K562 (cell line): ENCODE measurements at regions not wholly inside any gene's neighbourhood (a gene's known extent, or its start where the extent isn't known, plus 50 kb on each side); places are given as distances from the start of the nearest gene placed in this dataset.

Experiments used
- ATAC-seq: fragments of 200-7000 bp; cut with Tn5 transposase; 3 replicates; pipeline ENCODE4 v1.9.1; 2020; ENCODE audit warnings: moderate library complexity
- BruUV-seq: library from RNA; stranded (reverse); fragments of 400-500 nt; replicated peaks from 2 replicates; lab custom pipeline; 2021; lab: Mats Ljungman, UMichigan
- CTCF ChIA-PET: fragments of 300-600 bp; formaldehyde crosslinking; extraction: SDS; loops from one replicate; lab custom pipeline; 2021; ENCODE audit warnings: low intra/inter-chr PET ratio; lab: Yijun Ruan, JAX
- POLR2A ChIA-PET: fragments of 300-600, 350-650 bp; sonication (Branson Sonifier 250); formaldehyde crosslinking; extraction: SDS; loops from one replicate; lab custom pipeline; 2021; ENCODE audit warnings: antibody characterized with exemption, inconsistent platforms; lab: Yijun Ruan, JAX
- DNase-seq, 4 experiments: peaks; one replicate each; pipeline versions ENCODE4 v3.0.0 to v3.0.0-alpha.2; 2011 to 2018; ENCODE audit warnings: low spot score in 3 of 4, mixed read lengths in 3 of 4; ENCODE audit errors: extremely low read depth in 1 of 4
- FAIRE-seq: peaks from 2 replicates; lab custom pipeline; 2011; peaks lifted over from hg19 to GRCh38; lab: Jason Lieb, UNC
- H2AFZ ChIP-seq: 2 replicates; pipeline ENCODE4 v1.6.0; 2011; ENCODE audit warnings: low read depth, low read length, control low read depth, inconsistent platforms
- H3K27ac ChIP-seq: fragments of 200-600 bp; 3 replicates; pipeline ENCODE4 v1.8.0; 2011; ENCODE audit warnings: low read depth, mild to moderate bottlenecking, control low read depth, inconsistent platforms, low read length, moderate library complexity, mixed read lengths; ENCODE audit errors: extremely low read depth
- H3K27me3 ChIP-seq, 2 experiments: fragments of 300-600 bp in 1 of 2; 2 replicates in 1 of 2; 3 replicates in 1 of 2; pipeline versions ENCODE4 v1.6.0 to v1.8.0; 2011; ENCODE audit warnings: inconsistent platforms in 2 of 2, low read length in 2 of 2, mild to moderate bottlenecking in 1 of 2, mixed read lengths in 1 of 2, moderate library complexity in 1 of 2; ENCODE audit not compliant: control insufficient read depth in 2 of 2, insufficient read depth in 2 of 2
- H3K36me3 ChIP-seq: fragments of 300-600 bp; 3 replicates; pipeline ENCODE4 v1.8.0; 2011; ENCODE audit warnings: mild to moderate bottlenecking, low read length, inconsistent platforms; ENCODE audit not compliant: control insufficient read depth, insufficient read depth
- H3K4me1 ChIP-seq, 2 experiments: fragments of 200-600 bp in 1 of 2; replicated peaks in 1 of 2; 2 replicates in 1 of 2; 3 replicates in 1 of 2; pipeline versions ENCODE4 v1.5.1 to v1.8.0; 2011; ENCODE audit warnings: inconsistent platforms in 2 of 2, low read length in 2 of 2, mild to moderate bottlenecking in 1 of 2, mixed read lengths in 1 of 2, moderate library complexity in 1 of 2; ENCODE audit not compliant: control insufficient read depth in 2 of 2, insufficient read depth in 2 of 2
- H3K4me2 ChIP-seq: 2 replicates; pipeline ENCODE4 v1.6.1; 2011; ENCODE audit warnings: low read length, control low read depth, inconsistent platforms, mixed read lengths; ENCODE audit not compliant: insufficient read depth
- H3K4me3 ChIP-seq: fragments of 200-600 bp; sonication (generic), shearing (Covaris generic); 2 replicates; pipeline ENCODE4 v1.5.1; 2016; ENCODE audit warnings: control low read depth, inconsistent platforms
- H3K79me2 ChIP-seq: fragments of 200-600 bp; 3 replicates; pipeline ENCODE4 v1.8.0; 2011; ENCODE audit warnings: low read length, inconsistent platforms; ENCODE audit not compliant: control insufficient read depth, insufficient read depth
- H3K9ac ChIP-seq, 2 experiments: 2 replicates each; pipeline versions ENCODE4 v1.6.0 to v1.6.1; 2011; ENCODE audit warnings: low read depth in 2 of 2, low read length in 2 of 2, control low read depth in 1 of 2, inconsistent platforms in 1 of 2, mild to moderate bottlenecking in 1 of 2, mixed read lengths in 1 of 2; ENCODE audit not compliant: insufficient read depth in 1 of 2
- H3K9me1 ChIP-seq: one replicate; pipeline ENCODE4 v1.6.0; 2011; ENCODE audit warnings: inconsistent platforms, mild to moderate bottlenecking, low read length, moderate library complexity; ENCODE audit not compliant: control insufficient read depth, insufficient read depth
- H3K9me3 ChIP-seq: replicated peaks from 2 replicates; pipeline ENCODE4 v1.5.1; 2011; ENCODE audit warnings: low read depth, low read length, inconsistent platforms; ENCODE audit not compliant: control insufficient read depth, insufficient read depth
- H4K20me1 ChIP-seq: replicated peaks from 2 replicates; pipeline ENCODE4 v1.6.1; 2011; ENCODE audit warnings: low read length, inconsistent platforms, mixed read lengths; ENCODE audit not compliant: control insufficient read depth, insufficient read depth
- CREB1 ChIP-seq, 2 experiments: sonication (generic) in 1 of 2; formaldehyde crosslinking in 1 of 2; IDR thresholded peaks; 2 replicates each; pipeline versions ENCODE4 v1.6.1 to v1.8.0; 2012 to 2022; ENCODE audit warnings: inconsistent platforms in 1 of 2, mild to moderate bottlenecking in 1 of 2, missing genetic modification reagents in 1 of 2, moderate library complexity in 1 of 2
- IFI16 ChIP-seq: fragments of 250-450 bp; sonication (Bioruptor Pico); IDR thresholded peaks from 2 replicates; pipeline ENCODE4 v2.1.2; 2022; ENCODE audit warnings: mild to moderate bottlenecking, inconsistent platforms
- MCM5 ChIP-seq: fragments of 450-650 bp; IDR thresholded peaks from 2 replicates; pipeline ENCODE4 v1.6.1; 2016; ENCODE audit warnings: low read depth
- NCOA1 ChIP-seq: fragments of 450-650 bp; IDR thresholded peaks from 2 replicates; pipeline ENCODE4 v1.6.1; 2016; ENCODE audit warnings: low read depth
- PTRF ChIP-seq: fragments of 450-650 bp; IDR thresholded peaks from 2 replicates; pipeline ENCODE4 v1.6.1; 2016; ENCODE audit warnings: mild to moderate bottlenecking, missing genetic modification characterization, missing compliant biosample characterization
- RBM17 ChIP-seq: fragments of 200-400 bp; formaldehyde crosslinking; IDR thresholded peaks from 2 replicates; pipeline ENCODE4 v1.6.1; 2017; ENCODE audit warnings: low read depth, mild to moderate bottlenecking, low read length, borderline replicate concordance
- RBM25 ChIP-seq: fragments of 200-400 bp; formaldehyde crosslinking; IDR thresholded peaks from 2 replicates; pipeline ENCODE4 v1.6.1; 2018; ENCODE audit warnings: low read length, low read depth, moderate library complexity; ENCODE audit not compliant: severe bottlenecking
- TCFL5 ChIP-seq: fragments of 250-450 bp; sonication (Bioruptor Pico); conservative IDR thresholded peaks from 2 replicates; pipeline ENCODE4 v1.6.1; 2021; ENCODE audit warnings: mild to moderate bottlenecking, moderate library complexity, matching md5 sums
- TRIM28 ChIP-seq: fragments of 450-650 bp; IDR thresholded peaks from 2 replicates; pipeline ENCODE4 v1.6.1; 2017
- WGBS: fragments of 100-300 bp; shearing (Covaris generic); methylation state at CpG from one replicate; pipeline ENCODE4 v1.1.6; 2016; ENCODE audit warnings: low coverage, mixed read lengths; ENCODE audit not compliant: insufficient coverage; ENCODE audit errors: missing lambda C conversion rate; 5-methylcytosine and 5-hydroxymethylcytosine counted together
- in situ Hi-C: fragments of 300-500 bp; cut with MboI; formaldehyde crosslinking; loops from 4 replicates; pipeline ENCODE4 v1.15.0; 2018; ENCODE audit warnings: inconsistent platforms, mixed read lengths
- intact Hi-C: fragments of 100-400 bp; cut with micrococcal nuclease; formaldehyde crosslinking; loops from 2 replicates; pipeline ENCODE4 v1.14.2; 2022
- TF ChIP-seq, protein P1 (sequence below): fragments of 450-650 bp; IDR thresholded peaks from 2 replicates; pipeline ENCODE4 v1.6.1; 2014; ENCODE audit warnings: low read depth, mild to moderate bottlenecking, moderate library complexity, borderline replicate concordance
- TF ChIP-seq, protein P2 (sequence below): fragments of 450-650 bp; formaldehyde crosslinking; conservative IDR thresholded peaks from 2 replicates; pipeline ENCODE4 v1.4.0; 2022; ENCODE audit warnings: mild to moderate bottlenecking, missing genetic modification characterization
- TF ChIP-seq, protein P3 (sequence below): fragments of 450-650 bp; IDR thresholded peaks from 2 replicates; pipeline ENCODE4 v1.7.1; 2018; ENCODE audit warnings: mild to moderate bottlenecking, low read depth; ENCODE audit not compliant: partially characterized antibody
- TF ChIP-seq, protein P4 (sequence below): IDR thresholded peaks from 2 replicates; pipeline ENCODE4 v1.6.1; 2016; ENCODE audit warnings: missing genetic modification characterization, missing compliant biosample characterization
- TF ChIP-seq, protein P5 (sequence below): fragments of 450-650 bp; IDR thresholded peaks from 2 replicates; pipeline ENCODE4 v1.6.1; 2016; ENCODE audit warnings: low read depth, mild to moderate bottlenecking, moderate library complexity

DNA sequence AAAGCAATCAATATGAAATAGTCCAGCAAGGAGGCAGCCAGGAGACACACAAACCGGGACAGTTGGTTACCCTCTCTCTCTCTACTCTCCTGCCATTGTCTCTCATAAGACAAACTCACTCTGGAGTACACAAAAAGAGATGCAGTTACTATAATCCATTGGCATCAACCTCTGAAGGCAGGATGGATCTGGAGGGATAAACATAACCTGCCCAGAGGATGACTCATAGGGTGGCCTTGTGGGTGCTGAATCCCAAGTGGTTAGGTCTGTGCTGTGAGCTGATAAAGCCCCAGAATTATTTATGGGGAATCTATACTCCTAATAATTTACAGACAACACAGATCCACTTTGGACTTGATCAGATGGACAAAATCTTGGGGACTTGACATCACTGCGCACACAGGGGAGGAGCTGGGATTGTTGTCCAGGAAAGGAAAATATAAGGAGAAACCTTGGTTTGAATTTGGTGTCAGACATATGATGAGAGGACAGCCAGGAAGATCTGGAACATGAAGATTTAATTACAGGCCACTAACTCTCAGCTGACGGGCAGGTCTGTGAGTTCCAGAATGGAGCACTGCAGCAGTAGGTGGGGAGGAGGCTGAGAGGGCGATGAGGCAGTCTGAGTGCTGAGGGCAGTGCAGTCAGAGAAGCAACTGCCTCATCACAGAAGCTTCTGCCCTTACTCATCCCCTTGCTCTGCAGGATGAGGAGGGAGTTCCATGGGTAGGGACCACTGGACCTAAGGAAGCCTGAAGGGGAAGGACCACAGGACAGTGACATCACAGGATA lies 113.9 kb upstream of the PRSS58 start:
- FAIRE-seq: no peak
- TF ChIP-seq NCOA1 (no peak), IFI16 (no peak), RBM25 (no peak), TRIM28 (no peak), PTRF (tag) (no peak), CREB1 (IDR thresholded peaks at IDR 0.05) (no peak), CREB1 (CRISPR knock-in tag; IDR thresholded peaks at IDR 0.05) (no peak), RBM17 (no peak), TCFL5 (CRISPR knock-in tag) (no peak), MCM5 (no peak)
- TF ChIP-seq, protein P1, sequence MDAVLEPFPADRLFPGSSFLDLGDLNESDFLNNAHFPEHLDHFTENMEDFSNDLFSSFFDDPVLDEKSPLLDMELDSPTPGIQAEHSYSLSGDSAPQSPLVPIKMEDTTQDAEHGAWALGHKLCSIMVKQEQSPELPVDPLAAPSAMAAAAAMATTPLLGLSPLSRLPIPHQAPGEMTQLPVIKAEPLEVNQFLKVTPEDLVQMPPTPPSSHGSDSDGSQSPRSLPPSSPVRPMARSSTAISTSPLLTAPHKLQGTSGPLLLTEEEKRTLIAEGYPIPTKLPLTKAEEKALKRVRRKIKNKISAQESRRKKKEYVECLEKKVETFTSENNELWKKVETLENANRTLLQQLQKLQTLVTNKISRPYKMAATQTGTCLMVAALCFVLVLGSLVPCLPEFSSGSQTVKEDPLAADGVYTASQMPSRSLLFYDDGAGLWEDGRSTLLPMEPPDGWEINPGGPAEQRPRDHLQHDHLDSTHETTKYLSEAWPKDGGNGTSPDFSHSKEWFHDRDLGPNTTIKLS: no peak
- TF ChIP-seq, protein P2, sequence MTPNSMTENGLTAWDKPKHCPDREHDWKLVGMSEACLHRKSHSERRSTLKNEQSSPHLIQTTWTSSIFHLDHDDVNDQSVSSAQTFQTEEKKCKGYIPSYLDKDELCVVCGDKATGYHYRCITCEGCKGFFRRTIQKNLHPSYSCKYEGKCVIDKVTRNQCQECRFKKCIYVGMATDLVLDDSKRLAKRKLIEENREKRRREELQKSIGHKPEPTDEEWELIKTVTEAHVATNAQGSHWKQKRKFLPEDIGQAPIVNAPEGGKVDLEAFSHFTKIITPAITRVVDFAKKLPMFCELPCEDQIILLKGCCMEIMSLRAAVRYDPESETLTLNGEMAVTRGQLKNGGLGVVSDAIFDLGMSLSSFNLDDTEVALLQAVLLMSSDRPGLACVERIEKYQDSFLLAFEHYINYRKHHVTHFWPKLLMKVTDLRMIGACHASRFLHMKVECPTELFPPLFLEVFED: no peak
- TF ChIP-seq, protein P3, sequence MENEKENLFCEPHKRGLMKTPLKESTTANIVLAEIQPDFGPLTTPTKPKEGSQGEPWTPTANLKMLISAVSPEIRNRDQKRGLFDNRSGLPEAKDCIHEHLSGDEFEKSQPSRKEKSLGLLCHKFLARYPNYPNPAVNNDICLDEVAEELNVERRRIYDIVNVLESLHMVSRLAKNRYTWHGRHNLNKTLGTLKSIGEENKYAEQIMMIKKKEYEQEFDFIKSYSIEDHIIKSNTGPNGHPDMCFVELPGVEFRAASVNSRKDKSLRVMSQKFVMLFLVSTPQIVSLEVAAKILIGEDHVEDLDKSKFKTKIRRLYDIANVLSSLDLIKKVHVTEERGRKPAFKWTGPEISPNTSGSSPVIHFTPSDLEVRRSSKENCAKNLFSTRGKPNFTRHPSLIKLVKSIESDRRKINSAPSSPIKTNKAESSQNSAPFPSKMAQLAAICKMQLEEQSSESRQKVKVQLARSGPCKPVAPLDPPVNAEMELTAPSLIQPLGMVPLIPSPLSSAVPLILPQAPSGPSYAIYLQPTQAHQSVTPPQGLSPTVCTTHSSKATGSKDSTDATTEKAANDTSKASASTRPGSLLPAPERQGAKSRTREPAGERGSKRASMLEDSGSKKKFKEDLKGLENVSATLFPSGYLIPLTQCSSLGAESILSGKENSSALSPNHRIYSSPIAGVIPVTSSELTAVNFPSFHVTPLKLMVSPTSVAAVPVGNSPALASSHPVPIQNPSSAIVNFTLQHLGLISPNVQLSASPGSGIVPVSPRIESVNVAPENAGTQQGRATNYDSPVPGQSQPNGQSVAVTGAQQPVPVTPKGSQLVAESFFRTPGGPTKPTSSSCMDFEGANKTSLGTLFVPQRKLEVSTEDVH: no peak
- TF ChIP-seq, protein P4, sequence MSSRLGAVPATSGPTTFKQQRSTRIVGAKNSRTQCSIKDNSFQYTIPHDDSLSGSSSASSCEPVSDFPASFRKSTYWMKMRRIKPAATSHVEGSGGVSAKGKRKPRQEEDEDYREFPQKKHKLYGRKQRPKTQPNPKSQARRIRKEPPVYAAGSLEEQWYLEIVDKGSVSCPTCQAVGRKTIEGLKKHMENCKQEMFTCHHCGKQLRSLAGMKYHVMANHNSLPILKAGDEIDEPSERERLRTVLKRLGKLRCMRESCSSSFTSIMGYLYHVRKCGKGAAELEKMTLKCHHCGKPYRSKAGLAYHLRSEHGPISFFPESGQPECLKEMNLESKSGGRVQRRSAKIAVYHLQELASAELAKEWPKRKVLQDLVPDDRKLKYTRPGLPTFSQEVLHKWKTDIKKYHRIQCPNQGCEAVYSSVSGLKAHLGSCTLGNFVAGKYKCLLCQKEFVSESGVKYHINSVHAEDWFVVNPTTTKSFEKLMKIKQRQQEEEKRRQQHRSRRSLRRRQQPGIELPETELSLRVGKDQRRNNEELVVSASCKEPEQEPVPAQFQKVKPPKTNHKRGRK (tag): no peak
- TF ChIP-seq, protein P5, sequence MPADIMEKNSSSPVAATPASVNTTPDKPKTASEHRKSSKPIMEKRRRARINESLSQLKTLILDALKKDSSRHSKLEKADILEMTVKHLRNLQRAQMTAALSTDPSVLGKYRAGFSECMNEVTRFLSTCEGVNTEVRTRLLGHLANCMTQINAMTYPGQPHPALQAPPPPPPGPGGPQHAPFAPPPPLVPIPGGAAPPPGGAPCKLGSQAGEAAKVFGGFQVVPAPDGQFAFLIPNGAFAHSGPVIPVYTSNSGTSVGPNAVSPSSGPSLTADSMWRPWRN: no peak
- no peak overlapping the region for H3K4me2 ChIP-seq
- BruUV-seq: no TSS peak
- CTCF ChIA-PET: no interaction called here
- peaks cover 0 to 7% of the 10 kb centered on the region in 2 experiments; a peak in 1 of 5 replicates for H3K27me3 ChIP-seq
- intact Hi-C loops (no loop called here), in situ Hi-C loops (no loop called here)
- H3K9me3 ChIP-seq: no peaks in the 10 kb centered on the region
- ATAC-seq: no peak
- no peaks in the 10 kb centered on the region for H3K4me1 ChIP-seq
- H3K4me3 ChIP-seq: no peak overlapping the region
- H4K20me1 ChIP-seq: no peaks in the 10 kb centered on the region
- H3K79me2 ChIP-seq: no peaks in the 10 kb centered on the region
- H3K36me3 ChIP-seq: no peaks in the 10 kb centered on the region
- H3K9ac ChIP-seq: no peak overlapping the region
- no peak overlapping the region for H2AFZ ChIP-seq
- POLR2A ChIA-PET: no interaction called here
- 3% methylated on average over 4 of the region's 4 CpGs for WGBS
- H3K27ac ChIP-seq: no peak overlapping the region
- DNase-seq: no peak
- H3K9me1 ChIP-seq: no peaks in the 10 kb centered on the region
